DND-41 (cell line): ENCODE measurements at regions not wholly inside any gene's neighbourhood (a gene's known extent, or its start where the extent isn't known, plus 50 kb on each side); places are given as distances from the start of the nearest gene placed in this dataset.

Experiments
- ATAC-seq: fragments of 200-7000 bp; cut with Tn5 transposase; 3 replicates; pipeline ENCODE4 v1.9.1; 2021; ENCODE audit warnings: low read depth; ENCODE audit not compliant: insufficient read depth
- DNase-seq: peaks from one replicate; pipeline ENCODE4 v3.0.0-alpha.2; 2020
- H2AFZ ChIP-seq: 2 replicates; pipeline ENCODE4 v1.6.0; 2012; ENCODE audit warnings: low read depth, low read length
- H3K27ac ChIP-seq: 2 replicates; pipeline ENCODE4 v1.5.1; 2012; ENCODE audit warnings: low read length, inconsistent platforms
- H3K27me3 ChIP-seq: fragments of 200-600 bp; sonication (generic); 2 replicates; pipeline ENCODE4 v1.6.0; 2012; ENCODE audit warnings: low read length, mild to moderate bottlenecking, inconsistent platforms; ENCODE audit not compliant: insufficient read depth, poor library complexity
- H3K36me3 ChIP-seq: 2 replicates; pipeline ENCODE4 v1.5.1; 2012; ENCODE audit warnings: low read length, inconsistent platforms; ENCODE audit not compliant: insufficient read depth
- H3K4me1 ChIP-seq: 2 replicates; pipeline ENCODE4 v1.5.1; 2012; ENCODE audit warnings: mild to moderate bottlenecking, low read length; ENCODE audit not compliant: insufficient read depth
- H3K4me2 ChIP-seq: 2 replicates; pipeline ENCODE4 v1.6.0; 2012; ENCODE audit warnings: mild to moderate bottlenecking, moderate library complexity, low read length, inconsistent platforms; ENCODE audit not compliant: insufficient read depth
- H3K4me3 ChIP-seq, 2 experiments: fragments of 200-600 bp in 1 of 2; shearing (Covaris generic) in 1 of 2; 2 replicates each; pipeline ENCODE4 v1.5.1; 2012 to 2016; ENCODE audit warnings: inconsistent platforms in 2 of 2, low read length in 2 of 2, mild to moderate bottlenecking in 2 of 2, low read depth in 1 of 2, moderate library complexity in 1 of 2
- H3K79me2 ChIP-seq: 2 replicates; pipeline ENCODE4 v1.6.0; 2012; ENCODE audit warnings: low read length, inconsistent platforms; ENCODE audit not compliant: insufficient read depth
- H3K9ac ChIP-seq: 2 replicates; pipeline ENCODE4 v1.6.0; 2012; ENCODE audit warnings: low read depth, mild to moderate bottlenecking, inconsistent platforms, low read length, moderate library complexity
- H3K9me3 ChIP-seq: 2 replicates; pipeline ENCODE4 v1.5.1; 2012; ENCODE audit warnings: low read length, moderate library complexity, mild to moderate bottlenecking, inconsistent platforms; ENCODE audit not compliant: insufficient read depth, severe bottlenecking
- H4K20me1 ChIP-seq: 2 replicates; pipeline ENCODE4 v1.6.0; 2012; ENCODE audit warnings: low read length; ENCODE audit not compliant: insufficient read depth
- EZH2 ChIP-seq: IDR thresholded peaks from 3 replicates; pipeline ENCODE4 v1.6.1; 2012; ENCODE audit warnings: borderline replicate concordance, low read depth, mild to moderate bottlenecking, moderate library complexity, low read length, inconsistent platforms; ENCODE audit not compliant: severe bottlenecking
- TF ChIP-seq, protein P1 (sequence below): IDR thresholded peaks from 2 replicates; pipeline ENCODE4 v1.5.1; 2012; ENCODE audit warnings: borderline replicate concordance, low read length, moderate library complexity, mild to moderate bottlenecking; ENCODE audit not compliant: poor library complexity, severe bottlenecking; ENCODE audit errors: extremely low read depth

DNA sequence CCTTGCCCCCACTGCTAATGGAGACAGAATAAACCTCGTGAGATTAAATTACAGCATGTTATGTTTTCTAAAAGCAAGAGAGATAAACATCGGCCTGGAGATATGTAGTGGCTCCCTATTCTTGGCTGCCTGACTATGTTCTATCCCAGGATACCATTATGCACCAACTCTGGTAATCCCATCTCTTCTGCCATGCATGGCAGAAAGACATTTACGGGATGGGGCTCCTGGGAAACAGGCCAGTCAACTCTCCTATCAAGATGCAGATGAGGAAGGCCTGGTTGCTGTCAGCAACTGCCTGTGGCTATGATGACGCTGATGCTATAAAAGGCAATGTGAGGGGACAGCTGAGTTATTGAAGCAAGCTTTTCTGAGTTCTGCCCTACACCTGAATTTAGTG is 166.2 kb upstream of the VCX3A start:
- Histone ChIP-seq H3K9ac (no peak overlapping the region), H3K27ac (no peak overlapping the region), H3K9me3 (no peaks in the 10 kb centered on the region), H4K20me1 (no peaks in the 10 kb centered on the region), H2AFZ (no peak overlapping the region), H3K36me3 (no peaks in the 10 kb centered on the region), H3K4me3 (no peak overlapping the region), H3K4me1 (no peaks in the 10 kb centered on the region), H3K4me2 (no peak overlapping the region), H3K27me3 (no peaks in the 10 kb centered on the region), H3K79me2 (no peaks in the 10 kb centered on the region)
- DNase-seq (no peak), ATAC-seq (no peak)
- TF ChIP-seq, protein P1, sequence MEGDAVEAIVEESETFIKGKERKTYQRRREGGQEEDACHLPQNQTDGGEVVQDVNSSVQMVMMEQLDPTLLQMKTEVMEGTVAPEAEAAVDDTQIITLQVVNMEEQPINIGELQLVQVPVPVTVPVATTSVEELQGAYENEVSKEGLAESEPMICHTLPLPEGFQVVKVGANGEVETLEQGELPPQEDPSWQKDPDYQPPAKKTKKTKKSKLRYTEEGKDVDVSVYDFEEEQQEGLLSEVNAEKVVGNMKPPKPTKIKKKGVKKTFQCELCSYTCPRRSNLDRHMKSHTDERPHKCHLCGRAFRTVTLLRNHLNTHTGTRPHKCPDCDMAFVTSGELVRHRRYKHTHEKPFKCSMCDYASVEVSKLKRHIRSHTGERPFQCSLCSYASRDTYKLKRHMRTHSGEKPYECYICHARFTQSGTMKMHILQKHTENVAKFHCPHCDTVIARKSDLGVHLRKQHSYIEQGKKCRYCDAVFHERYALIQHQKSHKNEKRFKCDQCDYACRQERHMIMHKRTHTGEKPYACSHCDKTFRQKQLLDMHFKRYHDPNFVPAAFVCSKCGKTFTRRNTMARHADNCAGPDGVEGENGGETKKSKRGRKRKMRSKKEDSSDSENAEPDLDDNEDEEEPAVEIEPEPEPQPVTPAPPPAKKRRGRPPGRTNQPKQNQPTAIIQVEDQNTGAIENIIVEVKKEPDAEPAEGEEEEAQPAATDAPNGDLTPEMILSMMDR: no peak
- no peak for TF ChIP-seq EZH2

DNA sequence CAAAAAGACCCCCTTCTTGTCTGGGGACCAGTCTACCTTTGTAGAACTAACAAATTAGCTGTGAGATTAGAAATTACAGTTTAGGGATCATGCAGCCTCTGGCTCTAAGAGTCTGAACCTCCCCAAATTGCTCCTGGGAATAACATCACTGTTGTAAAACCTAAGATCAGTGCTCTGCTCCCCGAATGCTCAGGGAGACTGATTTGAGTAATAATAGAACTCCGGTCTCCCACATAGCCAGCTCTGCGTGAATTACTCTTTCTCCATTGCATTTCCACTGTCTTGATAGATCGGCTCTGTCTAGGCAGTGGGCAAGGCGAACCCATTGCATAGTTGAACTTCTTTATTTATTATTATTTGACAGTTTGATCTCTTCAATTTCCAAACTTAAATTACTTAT is 160.8 kb upstream of the VCX3A start:
- H3K27ac ChIP-seq: peak overlapping the region; percentile 77; the same call in 1 of the 2 replicates
- no peaks in the 10 kb centered on the region for H4K20me1 ChIP-seq
- no peaks in the 10 kb centered on the region for H3K36me3 ChIP-seq
- H3K27me3 ChIP-seq: no peaks in the 10 kb centered on the region
- H3K4me1 ChIP-seq: peaks cover 24% of the 10 kb centered on the region
- no peaks in the 10 kb centered on the region for H3K9me3 ChIP-seq
- no peaks in the 10 kb centered on the region for H3K79me2 ChIP-seq
- DNase-seq (no peak), ATAC-seq (no peak)
- no peak overlapping the region for H2AFZ ChIP-seq
- no peak overlapping the region for H3K4me2 ChIP-seq
- TF ChIP-seq, protein P1: no peak
- TF ChIP-seq EZH2: no peak
- no peak overlapping the region for H3K9ac ChIP-seq
- H3K4me3 ChIP-seq: no peak overlapping the region

DNA sequence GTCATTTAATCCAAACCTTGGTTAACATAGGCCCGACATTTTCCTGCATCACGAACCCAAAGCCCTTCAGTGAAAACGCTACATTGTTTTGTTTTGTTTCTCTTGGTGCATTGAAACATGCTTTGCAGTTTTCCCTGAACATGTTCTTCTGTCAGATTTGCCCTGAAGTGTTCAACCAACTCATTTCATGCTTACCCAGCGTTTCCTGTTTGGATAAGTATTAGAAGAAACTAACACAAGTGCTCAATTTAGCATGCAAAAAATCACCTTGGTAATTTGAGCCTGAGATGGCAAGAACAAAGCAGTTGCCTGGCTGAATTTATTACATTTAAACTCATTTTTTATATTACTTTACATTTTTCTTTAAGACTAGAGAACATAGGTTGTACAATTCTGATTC is 160.1 kb upstream of the VCX3A start:
- no peaks in the 10 kb centered on the region for H3K79me2 ChIP-seq
- peaks cover 24% of the 10 kb centered on the region for H3K4me1 ChIP-seq
- ATAC-seq (peak; percentile 66; the same call in 1 of the 3 replicates), DNase-seq (no peak)
- H3K9me3 ChIP-seq: no peaks in the 10 kb centered on the region
- H4K20me1 ChIP-seq: no peaks in the 10 kb centered on the region
- H3K4me3 ChIP-seq: peak overlapping the region in 1 of 2 experiments; percentile 22; a peak in 1 of 4 replicates
- H3K4me2 ChIP-seq: peak overlapping the region; percentile 50; the same call in 1 of the 2 replicates
- H3K9ac ChIP-seq: peak overlapping the region; percentile 43
- no peaks in the 10 kb centered on the region for H3K36me3 ChIP-seq
- peak overlapping the region; percentile 51; the same call in 1 of the 2 replicates for H2AFZ ChIP-seq
- peak overlapping the region; percentile 77 for H3K27ac ChIP-seq
- H3K27me3 ChIP-seq: no peaks in the 10 kb centered on the region
- TF ChIP-seq, protein P1: no peak
- no peak for TF ChIP-seq EZH2
